SKM-1 treated with dmso at 0.1 percent for 144 hours (cell line): ENCODE measurements at regions not wholly inside any gene's neighbourhood (a gene's known extent, or its start where the extent isn't known, plus 50 kb on each side); places are given as distances from the start of the nearest gene placed in this dataset.
"Not testable (repeated sequence)": the region's sequence is repeated elsewhere in the genome, so short reads cannot be mapped to it uniquely, and the experiment has no call there.

Experiments used
- DNase-seq: peaks from one replicate; lab custom pipeline; 2025; ENCODE audit not compliant: unreplicated experiment; lab: John Stamatoyannopoulos, UW

DNA sequence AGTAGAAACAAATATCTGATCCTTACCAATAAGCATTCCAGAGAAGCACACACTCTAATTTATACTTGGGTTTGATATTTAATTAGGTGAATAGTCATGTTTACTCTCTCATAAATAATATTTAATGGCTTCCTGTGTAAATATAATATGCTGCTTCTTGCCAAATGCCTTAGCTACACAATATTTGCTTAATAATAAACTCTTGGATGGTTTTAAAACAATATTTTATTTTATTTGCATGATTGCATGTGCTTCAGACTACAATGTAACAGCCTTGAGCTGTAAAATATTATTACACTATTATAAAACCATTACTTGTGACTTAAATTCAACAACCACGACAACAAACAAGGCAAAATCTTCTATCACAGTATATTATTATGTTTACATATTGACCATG lies 542.4 kb upstream of the CHD1 start:
- DNase-seq = not testable (repeated sequence)

DNA sequence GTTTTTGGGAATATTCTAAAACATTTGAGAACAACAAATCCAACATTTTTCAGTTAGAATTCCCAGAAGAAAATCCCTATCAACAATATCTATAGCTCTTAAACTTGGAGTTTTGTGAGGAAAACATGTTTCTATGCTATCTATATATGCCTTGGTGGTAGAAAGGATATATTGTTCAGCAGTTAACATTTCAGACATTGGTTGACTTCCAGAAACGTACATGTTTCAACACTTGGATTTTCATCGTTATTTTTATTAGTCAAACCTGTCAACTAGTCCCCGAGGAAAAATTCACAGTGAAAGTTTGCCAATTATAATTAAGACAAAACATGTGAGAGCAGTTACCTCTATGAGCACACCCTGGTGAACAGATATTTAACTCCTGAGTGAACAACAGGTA lies 541.8 kb upstream of the CHD1 start:
- DNase-seq = not testable (repeated sequence)

DNA sequence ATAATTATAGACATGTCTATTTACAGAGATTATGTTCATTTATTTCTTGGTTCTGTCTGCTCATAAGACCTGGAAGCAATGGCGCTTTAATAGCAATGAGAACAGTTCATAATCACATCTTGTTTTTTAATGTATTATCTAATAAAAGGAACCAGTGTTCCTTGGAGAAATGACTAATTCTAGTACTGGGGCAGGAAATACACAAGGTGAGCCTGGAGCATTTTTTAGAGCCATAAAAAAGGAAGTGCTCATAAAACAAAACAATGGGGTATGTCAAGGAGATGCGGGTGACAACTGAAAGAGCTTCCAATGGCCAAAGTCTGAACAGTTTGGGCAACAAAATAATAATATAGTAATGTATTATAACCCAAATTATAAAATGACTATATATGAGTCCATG lies 531.9 kb upstream of the CHD1 start:
- DNase-seq = no peak

GRCh38 chr5:99453196-99453595 lies 524.4 kb upstream of the CHD1 start:
- DNase-seq = no peak

GRCh38 chr5:99449786-99450185 lies 521.0 kb upstream of the CHD1 start:
- no peak for DNase-seq

DNA sequence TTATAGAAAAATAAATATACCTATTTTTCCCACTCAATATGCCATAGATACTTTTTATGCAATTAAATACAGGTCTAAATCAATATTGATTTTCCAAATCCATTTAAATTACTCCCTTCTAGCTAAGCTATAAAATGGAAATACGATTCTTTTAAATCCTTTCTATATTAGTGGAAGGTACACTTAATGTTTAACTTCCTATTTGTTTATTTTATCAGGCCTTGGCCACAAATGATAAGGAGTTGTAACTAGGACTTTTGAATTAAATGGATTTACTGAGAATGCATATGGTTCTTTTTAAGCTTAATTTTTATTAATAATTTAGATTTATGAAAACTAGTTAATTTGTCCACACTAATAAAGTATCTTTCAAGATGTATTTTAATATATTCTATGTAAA lies 517.0 kb upstream of the CHD1 start:
- DNase-seq = no peak

GRCh38 chr5:99441235-99441634 lies 512.4 kb upstream of the CHD1 start:
- DNase-seq = no peak

GRCh38 chr5:99438619-99439018 lies 509.8 kb upstream of the CHD1 start:
- DNase-seq = no peak

DNA sequence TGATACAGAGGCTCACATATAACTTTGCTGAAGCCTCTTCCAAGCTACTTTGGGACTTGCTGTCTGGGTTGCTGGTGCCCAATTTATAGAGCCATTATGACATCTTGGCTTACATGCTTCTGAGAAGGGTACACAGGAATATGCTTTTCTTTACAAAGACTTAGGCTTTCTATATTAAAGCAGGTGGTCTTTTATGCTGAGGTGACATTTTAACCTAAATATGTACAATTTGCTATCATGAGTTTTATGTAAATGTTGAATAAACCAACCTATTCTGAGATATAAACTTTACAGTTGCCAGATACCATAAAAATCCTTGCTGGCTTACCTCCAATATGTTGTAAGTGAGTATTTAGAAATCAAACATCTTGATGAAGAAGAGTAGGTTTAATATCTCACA lies 509.2 kb upstream of the CHD1 start:
- no peak for DNase-seq

DNA sequence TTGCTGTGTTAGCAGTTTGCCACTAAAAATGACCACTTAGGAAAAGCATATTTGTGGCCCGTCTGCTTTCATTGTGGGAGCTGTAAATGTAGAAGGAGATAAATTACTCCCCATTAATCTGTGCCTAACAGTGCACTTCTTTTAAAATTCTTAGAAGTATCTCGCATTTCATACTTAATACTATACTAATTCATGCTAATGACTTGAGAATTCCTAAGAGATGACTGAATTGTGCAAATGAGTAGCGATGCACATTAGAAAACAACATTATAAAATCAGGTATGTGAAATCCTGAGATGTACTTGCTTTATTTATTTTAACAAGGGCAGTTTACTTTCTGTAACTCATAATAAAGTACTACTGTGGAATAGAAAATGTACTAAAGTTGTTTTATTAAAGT lies 494.6 kb upstream of the CHD1 start:
- not testable (repeated sequence) for DNase-seq

DNA sequence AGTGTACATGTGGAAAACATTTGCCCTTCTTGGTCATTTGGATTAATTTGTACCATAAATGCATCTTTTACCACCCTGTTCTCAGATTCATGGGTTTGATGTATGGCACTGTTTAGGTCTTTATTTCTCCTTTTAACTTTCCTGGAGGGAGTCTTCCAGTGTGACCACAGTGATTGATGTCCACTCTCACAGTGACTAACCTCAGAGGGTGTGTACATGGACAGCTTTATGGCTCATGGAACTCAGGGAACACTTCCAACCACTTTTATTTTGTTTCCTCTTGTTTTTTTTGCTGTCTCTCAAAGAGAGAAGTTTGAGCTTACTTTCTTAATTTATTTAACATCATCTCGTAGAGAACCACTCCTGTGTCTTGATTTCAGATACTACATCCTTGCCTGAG lies 489.8 kb upstream of the CHD1 start:
- not testable (repeated sequence) for DNase-seq

DNA sequence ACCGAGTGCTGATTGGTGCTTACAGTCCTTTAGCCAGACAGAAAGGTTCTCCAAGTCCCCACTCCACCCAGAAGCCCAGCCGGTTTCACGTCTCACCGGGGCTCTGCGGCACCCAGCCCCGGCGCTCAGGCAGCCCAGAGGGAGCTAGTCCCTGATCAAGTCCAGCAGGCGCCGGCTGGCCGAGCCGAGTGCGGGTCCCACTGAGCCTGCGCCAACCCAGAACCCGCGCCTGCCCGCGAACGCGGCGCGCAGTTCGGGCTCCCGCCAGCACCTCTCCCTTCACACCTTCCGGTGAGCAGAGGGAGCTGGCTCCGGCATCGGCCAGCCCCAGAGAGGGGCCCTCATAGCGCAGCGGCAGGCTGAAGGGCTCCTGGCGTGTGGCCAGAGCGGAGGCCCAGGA lies 481.6 kb upstream of the CHD1 start:
- DNase-seq = not testable (repeated sequence)

DNA sequence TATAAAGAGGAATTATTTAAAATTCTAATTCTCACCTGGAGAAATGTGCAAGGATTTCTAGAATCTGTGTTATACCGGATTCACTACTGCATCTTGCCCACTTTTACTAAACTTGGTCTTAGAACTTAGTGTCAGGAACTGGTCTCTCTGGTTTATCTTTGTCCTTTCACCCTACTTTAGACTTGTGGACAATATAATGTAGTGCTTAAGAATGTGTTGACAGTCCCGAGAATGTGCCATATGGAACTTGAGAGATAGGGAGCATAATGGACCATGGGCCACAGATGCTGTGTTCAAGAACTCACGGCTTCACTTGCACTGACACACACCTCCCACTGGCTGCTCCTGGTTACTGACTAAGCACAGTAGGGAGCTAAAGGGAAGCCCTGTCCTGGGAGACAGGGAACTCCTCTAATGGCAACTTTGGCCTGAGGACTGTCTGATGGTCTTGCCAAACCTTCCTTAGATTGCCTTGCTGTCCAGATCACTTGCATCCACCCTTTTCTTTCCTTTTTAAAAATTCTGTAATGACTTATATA lies 476.0 kb upstream of the CHD1 start:
- DNase-seq = not testable (repeated sequence)

DNA sequence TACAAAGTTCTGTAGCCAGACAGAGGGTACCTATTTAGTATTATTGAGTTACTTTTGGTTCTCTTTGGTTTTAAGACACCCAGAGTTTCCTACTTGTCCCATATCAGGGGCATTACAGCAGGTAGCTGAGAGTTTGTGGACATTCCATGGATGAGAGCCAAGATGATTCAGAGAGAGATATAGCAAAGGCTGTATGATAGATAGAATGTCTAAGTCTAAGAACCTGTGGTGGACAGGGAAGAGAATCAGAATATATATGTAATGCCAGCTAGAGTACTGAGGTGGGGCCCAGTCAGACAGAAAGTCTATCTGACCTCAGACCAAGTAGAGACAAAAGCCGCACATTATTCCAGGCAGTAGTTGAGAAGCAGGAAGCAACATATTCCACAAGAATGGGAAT lies 471.8 kb upstream of the CHD1 start:
- DNase-seq = not testable (repeated sequence)

- DNase-seq = no peak
These were observed 470.2 kb upstream of the CHD1 start for GRCh38 chr5:99398976-99399375.

DNA sequence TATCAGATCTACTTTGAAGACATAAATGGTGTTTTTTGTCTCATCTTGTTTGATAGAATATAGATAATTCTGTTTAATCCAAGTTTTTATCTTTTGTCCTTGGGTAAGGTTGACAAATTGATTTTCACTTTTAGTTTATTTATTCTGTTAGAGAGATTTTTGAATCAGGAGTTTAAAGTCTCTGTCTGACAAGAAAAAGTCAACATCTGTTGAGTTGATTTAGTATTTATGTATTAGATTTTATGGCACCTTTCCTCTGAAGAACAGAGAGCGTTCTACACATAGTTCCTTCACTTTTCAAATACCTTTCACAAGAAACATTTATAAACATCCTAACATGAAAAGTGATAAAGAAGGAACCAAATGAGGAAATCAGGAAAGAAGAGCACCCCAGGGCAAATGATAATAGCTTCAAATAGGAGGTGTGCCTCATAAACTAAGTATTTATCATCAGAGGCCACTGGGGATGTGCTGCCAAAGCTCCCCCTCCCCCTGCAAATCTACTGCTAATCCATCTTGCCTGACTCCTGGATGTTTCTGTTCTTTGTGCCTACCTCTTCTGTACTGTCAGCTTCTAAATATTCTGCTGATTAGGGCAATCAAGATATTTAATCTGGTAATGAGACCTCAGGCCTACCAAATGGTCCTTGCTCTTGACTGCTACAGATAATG lies 457.7 kb upstream of the CHD1 start:
- DNase-seq = no peak

GRCh38 chr5:99379187-99379586 lies 450.4 kb upstream of the CHD1 start:
- no peak for DNase-seq

GRCh38 chr5:99378443-99378842 lies 449.6 kb upstream of the CHD1 start:
- DNase-seq = no peak

DNA sequence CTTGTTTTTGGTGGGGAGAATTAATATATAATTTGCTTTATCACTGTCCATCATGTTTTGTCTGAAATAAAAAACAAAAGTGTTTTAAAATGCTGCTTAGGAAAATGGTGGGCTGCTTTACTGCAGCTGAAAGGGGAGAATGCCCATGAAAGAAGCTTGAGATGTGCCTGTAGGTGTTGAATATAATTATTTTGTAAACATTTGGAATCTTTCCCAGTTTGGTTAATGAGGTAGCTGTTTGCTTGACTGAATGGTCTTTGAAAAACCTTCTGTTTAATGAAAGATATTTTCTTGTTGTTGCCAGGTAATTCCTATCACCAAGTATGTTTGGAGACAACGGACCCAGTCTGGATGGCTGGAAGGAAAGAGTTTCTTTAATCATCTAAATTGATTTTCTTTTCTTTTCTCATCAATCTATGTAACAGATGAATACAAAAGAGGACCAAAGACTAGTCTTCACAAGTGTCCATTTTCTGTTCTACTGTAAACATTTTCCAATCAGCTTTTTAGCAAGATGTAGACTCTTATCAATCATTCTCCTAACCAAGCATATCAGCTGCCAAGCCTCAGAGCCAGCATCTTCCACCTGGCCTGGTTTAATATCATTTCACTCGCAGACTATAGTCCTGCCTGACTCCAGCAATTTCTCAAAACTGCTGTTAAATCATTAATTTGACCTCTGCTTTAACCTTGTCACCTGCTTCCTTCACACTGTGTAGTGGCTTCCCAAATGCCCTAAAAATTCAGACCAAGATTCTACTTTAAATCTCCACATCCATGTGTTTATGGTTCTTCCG lies 441.2 kb upstream of the CHD1 start:
- no peak for DNase-seq

DNA sequence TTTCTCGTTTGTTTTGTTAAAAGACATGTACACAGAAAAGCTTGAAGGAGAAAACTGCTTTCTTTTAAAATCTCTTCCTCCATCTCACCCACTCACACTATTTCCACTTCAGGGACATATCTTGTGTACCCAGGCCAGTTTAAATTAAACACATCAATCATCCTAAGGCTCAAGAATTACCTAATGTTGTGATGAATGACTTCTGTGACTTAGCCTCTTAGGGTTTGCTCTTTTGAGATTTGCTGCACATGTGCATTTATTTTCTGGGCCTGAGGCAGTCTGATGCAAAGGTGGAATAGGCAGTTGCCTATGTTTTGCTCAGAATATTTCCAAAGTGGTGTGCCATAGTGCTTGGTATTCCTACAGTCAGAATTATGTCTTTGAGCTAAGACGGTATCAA lies 439.9 kb upstream of the CHD1 start:
- no peak for DNase-seq

- no peak for DNase-seq
These were observed 427.1 kb upstream of the CHD1 start for GRCh38 chr5:99355881-99356280.

DNA sequence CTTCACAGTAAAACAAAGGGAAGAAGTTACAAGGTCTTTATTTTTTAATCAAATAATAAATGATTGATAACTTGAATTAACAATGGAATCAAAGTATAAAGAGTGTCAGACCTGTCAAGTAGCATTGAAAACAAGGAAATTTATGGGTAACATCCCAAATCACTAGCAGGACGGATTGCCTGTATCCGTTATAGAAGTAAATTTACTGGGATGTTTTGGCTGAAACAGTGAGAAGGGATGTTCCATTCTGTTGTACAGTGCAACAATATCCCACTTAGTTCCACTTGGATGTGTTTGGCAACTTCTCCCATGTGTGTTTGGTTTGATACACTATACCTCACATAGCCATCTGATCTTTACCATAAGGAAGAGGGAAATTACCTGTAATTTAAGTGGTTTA lies 421.0 kb upstream of the CHD1 start:
- DNase-seq = no peak
